ENCODE measurements at regions not wholly inside any gene's neighbourhood (a gene's known extent, or its start where the extent isn't known, plus 50 kb on each side); places are given as distances from the start of the nearest gene placed in this dataset.

DNA sequence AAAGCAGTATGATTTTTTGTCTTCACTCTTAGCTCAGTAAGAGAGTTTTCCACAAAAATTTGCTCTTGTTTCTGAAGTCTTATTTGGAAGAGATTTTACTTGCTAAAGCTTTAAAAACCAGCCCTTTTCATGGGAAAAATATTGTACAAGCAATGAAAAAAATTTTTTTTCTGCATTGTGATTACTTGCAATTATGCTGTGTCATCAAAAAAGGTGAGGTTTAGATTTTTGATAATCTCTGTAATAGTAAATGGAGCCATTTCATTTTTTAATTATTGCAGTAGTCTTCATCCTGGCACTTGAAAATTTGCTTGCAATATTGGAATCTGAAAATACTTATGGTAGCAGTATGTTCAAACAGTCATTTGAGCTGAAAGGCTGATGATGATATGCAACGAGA is 447.4 kb downstream of the SH2D4B start:
- ATAC-seq (no peak), DNase-seq (no peak)
- Histone ChIP-seq H3K27ac (ENCODE audit: low read length) (no peak overlapping the region), H3K4me1 (ENCODE audit: control insufficient read depth, insufficient read depth, low read length) (no peaks in the 10 kb centered on the region), H3K4me3 (ENCODE audit: low read length) (no peak overlapping the region), H3K9me3 (ENCODE audit: control insufficient read depth, low read length) (no peaks in the 10 kb centered on the region), H3K27me3 (ENCODE audit: control insufficient read depth, insufficient read depth) (no peaks in the 10 kb centered on the region)
- intact Hi-C loops (cut with DNase I), result no loop called here
- WGBS, result 41% methylated on average over 1 of the region's 1 CpG

DNA sequence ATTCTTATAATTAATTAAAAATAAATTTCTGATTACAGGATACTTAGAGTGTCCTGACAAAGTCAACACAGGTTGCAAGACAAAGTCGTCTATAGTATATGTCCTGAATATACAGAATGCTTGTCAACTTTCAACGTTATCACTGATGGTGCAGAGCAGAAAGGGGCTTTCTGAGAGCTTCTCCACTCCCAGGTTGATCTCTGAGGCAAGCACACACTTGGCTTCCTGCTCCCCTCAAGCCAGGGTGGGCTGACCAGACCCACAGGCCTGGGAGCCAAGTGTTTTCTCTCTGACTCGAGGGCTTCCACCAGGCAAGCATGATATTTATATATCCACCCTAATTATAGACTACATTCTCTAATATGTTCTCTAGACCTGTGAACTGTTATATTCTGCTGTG is 448.9 kb downstream of the SH2D4B start:
- Histone ChIP-seq H3K4me3 (ENCODE audit: low read length) (no peak overlapping the region), H3K4me1 (ENCODE audit: control insufficient read depth, insufficient read depth, low read length) (no peaks in the 10 kb centered on the region), H3K9me3 (ENCODE audit: control insufficient read depth, low read length) (no peaks in the 10 kb centered on the region), H3K27me3 (ENCODE audit: control insufficient read depth, insufficient read depth) (no peaks in the 10 kb centered on the region), H3K27ac (ENCODE audit: low read length) (no peak overlapping the region)
- intact Hi-C loops (cut with DNase I), result no loop called here
- DNase-seq (no peak), ATAC-seq (no peak)
- 49% methylated on average over 3 of the region's 3 CpGs for WGBS

DNA sequence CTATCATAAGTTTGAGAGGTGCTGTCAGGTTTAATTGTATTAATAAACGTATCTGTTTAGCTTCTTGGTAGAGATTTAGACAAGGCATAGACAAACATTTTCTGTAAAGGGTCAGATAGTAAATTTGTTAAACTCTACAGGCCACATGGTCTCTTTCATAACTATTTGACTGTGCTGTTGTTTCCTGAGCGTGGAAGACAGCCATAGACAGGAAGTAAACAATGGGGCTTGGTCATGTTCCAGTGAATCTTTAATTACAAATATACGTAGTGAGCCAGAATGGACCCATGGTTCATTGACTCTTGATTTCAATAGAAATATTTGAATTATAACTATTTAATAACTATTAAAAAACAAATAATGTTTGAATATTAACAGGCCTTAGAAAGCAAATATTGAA is 451.1 kb downstream of the SH2D4B start:
- Histone ChIP-seq H3K27me3 (ENCODE audit: control insufficient read depth, insufficient read depth) (no peaks in the 10 kb centered on the region), H3K27ac (ENCODE audit: low read length) (no peak overlapping the region), H3K4me1 (ENCODE audit: control insufficient read depth, insufficient read depth, low read length) (no peaks in the 10 kb centered on the region), H3K4me3 (ENCODE audit: low read length) (no peak overlapping the region), H3K9me3 (ENCODE audit: control insufficient read depth, low read length) (no peaks in the 10 kb centered on the region)
- intact Hi-C loops (cut with DNase I), result no loop called here
- WGBS, result 45% methylated on average over 3 of the region's 3 CpGs
- no peak for ATAC-seq
- no peak for DNase-seq

DNA sequence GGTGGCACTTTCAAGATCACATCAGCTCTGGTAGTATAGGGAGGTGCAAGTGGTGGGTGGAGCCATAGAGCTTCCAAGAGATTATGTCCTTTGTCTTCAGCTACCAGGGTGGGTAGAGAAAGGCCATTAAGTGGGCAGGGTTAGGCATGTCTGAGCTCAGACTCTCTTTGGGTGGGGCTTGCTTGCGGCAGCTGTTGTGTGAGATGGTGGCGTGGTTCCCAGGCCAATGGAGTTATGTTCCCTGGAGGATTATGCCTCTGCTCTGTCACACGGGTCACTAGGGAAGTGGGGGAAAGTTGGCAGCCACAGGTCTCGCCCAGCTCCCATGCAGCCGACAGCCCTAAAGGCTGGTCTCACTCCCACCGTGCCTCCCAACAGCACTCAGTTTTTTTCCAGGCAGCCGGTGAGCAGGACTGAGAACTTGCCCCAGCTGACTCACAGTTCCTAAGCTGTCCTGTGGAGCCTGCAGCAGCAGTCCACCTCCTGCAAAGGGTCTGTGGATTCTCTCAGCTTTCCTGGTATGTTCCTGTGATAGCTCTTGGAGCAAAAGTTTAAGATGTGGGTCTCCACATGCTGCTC is 459.0 kb downstream of the SH2D4B start:
- no peaks in the 10 kb centered on the region for H3K9me3 ChIP-seq (ENCODE audit: control insufficient read depth, low read length)
- ATAC-seq, result no peak
- no peak overlapping the region for H3K27ac ChIP-seq (ENCODE audit: low read length)
- no peaks in the 10 kb centered on the region for H3K27me3 ChIP-seq (ENCODE audit: control insufficient read depth, insufficient read depth)
- no peaks in the 10 kb centered on the region for H3K4me1 ChIP-seq (ENCODE audit: control insufficient read depth, insufficient read depth, low read length)
- H3K4me3 ChIP-seq (ENCODE audit: low read length), result no peak overlapping the region
- WGBS, result 76% methylated on average over 7 of the region's 7 CpGs
- intact Hi-C loops (cut with DNase I), result no loop called here
- DNase-seq, result peak in 1 of 3 donors; percentile 27

DNA sequence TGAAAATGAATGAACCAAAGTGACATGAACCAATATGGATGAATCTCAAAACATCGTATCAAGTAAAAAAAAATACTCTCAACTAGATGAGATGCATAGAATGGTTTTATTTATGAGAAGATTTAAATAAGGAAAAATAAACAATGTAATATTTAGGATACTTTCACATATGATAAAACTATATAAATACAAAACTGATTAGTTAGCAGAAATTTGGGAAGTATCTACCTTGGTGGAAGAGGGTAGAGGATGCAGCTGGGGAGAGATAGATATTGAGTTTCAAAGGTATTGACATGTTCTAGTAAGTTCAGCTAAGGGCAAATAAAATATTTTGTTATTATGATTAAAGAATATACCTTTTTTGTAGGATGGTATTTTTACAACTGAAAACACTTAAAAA is 463.1 kb downstream of the SH2D4B start:
- 96% methylated on average over 1 of the region's 1 CpG for WGBS
- DNase-seq (no peak), ATAC-seq (no peak)
- intact Hi-C loops (cut with DNase I), result no loop called here
- H3K9me3 ChIP-seq (ENCODE audit: control insufficient read depth, low read length), result no peaks in the 10 kb centered on the region
- no peaks in the 10 kb centered on the region for H3K4me1 ChIP-seq (ENCODE audit: control insufficient read depth, insufficient read depth, low read length)
- H3K27ac ChIP-seq (ENCODE audit: low read length), result no peak overlapping the region
- no peaks in the 10 kb centered on the region for H3K27me3 ChIP-seq (ENCODE audit: control insufficient read depth, insufficient read depth)
- H3K4me3 ChIP-seq (ENCODE audit: low read length), result no peak overlapping the region

DNA sequence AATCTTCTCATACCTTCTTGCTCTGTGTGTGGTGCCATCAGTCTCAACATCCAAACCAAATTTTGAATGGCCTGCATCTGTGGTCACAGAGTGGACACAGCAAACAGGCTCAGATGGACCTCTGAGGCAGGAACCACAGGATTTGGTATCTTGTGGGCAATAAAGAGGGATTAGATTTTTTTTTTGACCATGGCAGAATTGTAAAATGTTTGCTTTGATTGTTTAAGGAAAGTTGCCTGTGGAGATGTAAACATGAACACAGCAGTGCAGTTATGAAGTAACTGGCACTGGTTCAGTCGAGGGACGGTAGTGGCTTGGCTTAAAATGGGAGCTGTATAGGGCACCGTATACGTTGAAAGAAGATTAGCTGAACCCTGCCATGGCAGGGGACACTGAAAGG is 464.7 kb downstream of the SH2D4B start:
- ATAC-seq (no peak), DNase-seq (no peak)
- no peak overlapping the region for H3K4me3 ChIP-seq (ENCODE audit: low read length)
- no peaks in the 10 kb centered on the region for H3K9me3 ChIP-seq (ENCODE audit: control insufficient read depth, low read length)
- no peaks in the 10 kb centered on the region for H3K4me1 ChIP-seq (ENCODE audit: control insufficient read depth, insufficient read depth, low read length)
- H3K27ac ChIP-seq (ENCODE audit: low read length), result no peak overlapping the region
- no peaks in the 10 kb centered on the region for H3K27me3 ChIP-seq (ENCODE audit: control insufficient read depth, insufficient read depth)
- 89% methylated on average over 4 of the region's 4 CpGs for WGBS
- intact Hi-C loops (cut with DNase I), result no loop called here

DNA sequence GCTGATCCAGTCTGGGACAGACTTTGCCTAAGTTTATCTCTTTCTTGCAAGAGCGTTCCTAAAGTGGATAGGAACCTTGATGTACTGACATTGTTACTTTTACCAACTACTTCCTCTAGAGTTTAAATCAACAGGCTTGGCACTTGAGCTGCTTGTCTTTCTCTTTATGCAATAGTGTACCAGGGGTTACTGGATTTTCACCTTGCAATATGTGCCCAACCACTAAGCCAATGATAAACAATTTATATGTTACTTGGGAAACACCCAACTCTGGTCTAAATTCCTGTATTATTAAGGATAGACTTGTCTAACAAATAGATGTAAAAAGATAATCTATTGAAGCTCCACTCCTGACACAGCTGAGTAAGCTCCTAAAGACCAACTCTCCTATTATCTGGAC is 470.2 kb downstream of the SH2D4B start:
- 76% methylated on average over 1 of the region's 1 CpG for WGBS
- no peak for DNase-seq
- no peaks in the 10 kb centered on the region for H3K9me3 ChIP-seq (ENCODE audit: control insufficient read depth, low read length)
- H3K4me3 ChIP-seq (ENCODE audit: low read length), result no peak overlapping the region
- intact Hi-C loops (cut with DNase I), result no loop called here
- no peak for ATAC-seq
- no peaks in the 10 kb centered on the region for H3K4me1 ChIP-seq (ENCODE audit: control insufficient read depth, insufficient read depth, low read length)
- no peak overlapping the region for H3K27ac ChIP-seq (ENCODE audit: low read length)
- H3K27me3 ChIP-seq (ENCODE audit: control insufficient read depth, insufficient read depth), result no peaks in the 10 kb centered on the region

DNA sequence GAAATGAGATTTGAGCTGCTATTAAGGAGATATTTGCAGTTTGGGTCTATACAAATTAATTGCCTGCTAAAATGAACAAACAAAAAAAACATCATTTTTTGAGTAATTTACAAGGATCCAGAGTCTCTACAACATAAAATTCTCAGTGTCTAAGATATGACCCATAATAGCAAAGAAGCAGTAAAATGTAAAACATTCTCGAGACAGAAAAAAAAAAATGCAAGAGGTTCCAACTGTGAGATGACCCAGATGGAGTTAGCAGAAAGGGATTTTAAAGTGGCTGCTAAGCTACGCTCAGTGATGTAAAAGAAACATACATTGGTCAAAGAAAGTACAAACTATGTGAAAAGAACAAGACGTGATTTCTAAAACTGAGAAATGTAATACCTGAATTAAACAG is 471.0 kb downstream of the SH2D4B start:
- WGBS, result 57% methylated on average over 3 of the region's 3 CpGs
- no peak for DNase-seq
- Histone ChIP-seq H3K9me3 (ENCODE audit: control insufficient read depth, low read length) (no peaks in the 10 kb centered on the region), H3K27ac (ENCODE audit: low read length) (no peak overlapping the region), H3K4me3 (ENCODE audit: low read length) (no peak overlapping the region), H3K4me1 (ENCODE audit: control insufficient read depth, insufficient read depth, low read length) (no peaks in the 10 kb centered on the region), H3K27me3 (ENCODE audit: control insufficient read depth, insufficient read depth) (no peaks in the 10 kb centered on the region)
- intact Hi-C loops (cut with DNase I), result no loop called here
- ATAC-seq, result no peak

DNA sequence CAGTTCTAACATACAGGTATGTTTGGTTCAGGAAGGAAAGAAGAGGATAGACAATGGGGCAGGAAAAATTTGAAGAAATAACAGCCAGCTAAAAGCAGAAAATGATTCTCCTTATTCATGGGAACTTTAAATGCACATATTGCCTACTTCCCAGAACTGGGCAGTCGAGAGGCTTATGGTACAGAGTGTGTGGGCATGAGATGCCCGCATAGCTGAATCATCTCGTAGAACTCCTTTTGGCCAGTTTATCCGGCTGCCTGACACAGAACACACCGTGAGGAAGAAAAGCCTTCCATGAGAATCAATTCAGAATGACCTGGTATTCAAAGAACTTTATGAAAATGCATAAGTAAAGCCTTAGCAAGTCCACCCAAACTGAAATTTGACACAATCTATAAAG is 471.6 kb downstream of the SH2D4B start:
- 90% methylated on average over 5 of the region's 5 CpGs for WGBS
- no peak for ATAC-seq
- H3K4me3 ChIP-seq (ENCODE audit: low read length), result no peak overlapping the region

DNA sequence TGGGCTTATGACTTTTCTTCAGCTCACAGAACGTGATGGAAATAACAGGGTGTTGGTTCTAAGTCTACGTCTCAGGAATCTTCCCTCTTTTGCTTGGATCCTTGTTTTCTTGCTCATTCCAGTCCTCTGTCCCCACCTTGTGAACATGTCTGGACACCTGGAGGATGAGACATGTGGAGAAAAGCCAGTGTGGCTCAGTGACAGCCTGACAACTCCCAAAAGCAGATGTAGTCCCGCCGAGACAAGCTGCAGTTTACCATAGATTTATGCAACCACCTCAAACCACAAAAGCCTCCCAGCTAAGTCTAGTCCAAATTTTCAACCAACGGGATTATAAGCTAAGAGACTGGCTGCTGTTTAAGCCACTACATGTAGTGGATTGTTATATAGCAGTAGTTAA is 476.1 kb downstream of the SH2D4B start:
- DNase-seq (no peak), ATAC-seq (no peak)
- Histone ChIP-seq H3K27ac (ENCODE audit: low read length) (no peak overlapping the region), H3K27me3 (ENCODE audit: control insufficient read depth, insufficient read depth) (no peaks in the 10 kb centered on the region), H3K4me3 (ENCODE audit: low read length) (no peak overlapping the region), H3K4me1 (ENCODE audit: control insufficient read depth, insufficient read depth, low read length) (no peaks in the 10 kb centered on the region), H3K9me3 (ENCODE audit: control insufficient read depth, low read length) (no peaks in the 10 kb centered on the region)
- intact Hi-C loops (cut with DNase I), result no loop called here
- WGBS, result 67% methylated on average over 5 of the region's 5 CpGs

More for the DNA sequence above, 471.6 kb downstream of the SH2D4B start:
- intact Hi-C loops (cut with DNase I), result no loop called here
- Histone ChIP-seq H3K9me3 (ENCODE audit: control insufficient read depth, low read length) (no peaks in the 10 kb centered on the region), H3K4me1 (ENCODE audit: control insufficient read depth, insufficient read depth, low read length) (no peaks in the 10 kb centered on the region), H3K27me3 (ENCODE audit: control insufficient read depth, insufficient read depth) (no peaks in the 10 kb centered on the region), H3K27ac (ENCODE audit: low read length) (no peak overlapping the region)
- no peak for DNase-seq

DNA sequence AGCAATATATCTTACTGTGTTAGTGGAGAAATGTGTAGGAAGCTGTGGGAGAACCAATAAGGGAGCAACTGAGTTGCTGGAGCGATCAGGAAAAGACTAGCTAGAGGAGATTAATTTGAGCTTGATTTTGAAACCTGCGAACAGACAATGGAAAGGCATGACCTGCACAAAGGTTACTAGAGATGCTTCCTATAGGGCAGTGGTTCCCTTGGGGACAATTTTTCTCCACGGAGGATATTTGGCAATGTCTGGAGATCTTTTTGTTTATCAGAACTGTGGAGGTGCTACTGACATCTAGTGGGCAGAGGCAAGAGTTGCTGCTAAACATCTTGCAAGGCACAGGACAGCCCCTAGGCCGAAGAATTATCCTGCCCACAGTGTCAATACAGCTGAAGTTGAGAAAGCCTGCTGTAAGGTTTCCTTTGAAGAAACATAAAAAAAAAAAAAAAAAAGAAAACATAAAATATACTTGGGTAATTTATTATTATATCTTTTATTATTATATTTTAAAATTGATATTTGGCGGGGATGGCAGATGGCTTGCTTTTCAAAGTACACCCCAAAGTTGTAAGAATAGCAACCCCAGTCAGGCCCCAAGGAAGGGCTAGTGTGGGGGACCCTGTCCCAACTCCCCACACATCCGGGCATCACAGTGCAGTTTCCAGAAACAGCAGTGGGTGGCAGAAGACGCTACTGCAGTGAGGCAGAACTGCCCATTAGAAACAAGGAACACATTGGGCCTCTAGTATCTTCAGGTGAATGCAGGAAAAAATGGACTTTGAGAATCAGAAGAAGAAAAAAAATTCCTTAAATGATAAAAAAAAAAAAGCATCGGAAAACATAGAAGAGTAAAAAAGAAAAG is 481.6 kb downstream of the SH2D4B start:
- Histone ChIP-seq H3K9me3 (ENCODE audit: control insufficient read depth, low read length) (no peaks in the 10 kb centered on the region), H3K27me3 (ENCODE audit: control insufficient read depth, insufficient read depth) (no peaks in the 10 kb centered on the region), H3K4me1 (ENCODE audit: control insufficient read depth, insufficient read depth, low read length) (no peaks in the 10 kb centered on the region), H3K4me3 (ENCODE audit: low read length) (no peak overlapping the region), H3K27ac (ENCODE audit: low read length) (no peak overlapping the region)
- no peak for DNase-seq
- intact Hi-C loops (cut with DNase I), result no loop called here
- peak; percentile 51 to 61 for ATAC-seq
- WGBS, result 49% methylated on average over 8 of the region's 8 CpGs

Data from right cardiac atrium (tissue), 5 donors.